NOMO-1 treated with dmso at 0.1 percent for 144 hours (cell line): ENCODE measurements at regions not wholly inside any gene's neighbourhood (a gene's known extent, or its start where the extent isn't known, plus 50 kb on each side); places are given as distances from the start of the nearest gene placed in this dataset.

Source experiments
- DNase-seq: peaks from one replicate; lab custom pipeline; 2025; ENCODE audit not compliant: unreplicated experiment; lab: John Stamatoyannopoulos, UW

- DNase-seq, result no peak
These were observed 620.9 kb upstream of the CDH8 start for GRCh38 chr16:62657116-62657515.

GRCh38 chr16:62652441-62653120 lies 616.3 kb upstream of the CDH8 start:
- no peak for DNase-seq

GRCh38 chr16:62648256-62648655 lies 612.0 kb upstream of the CDH8 start:
- DNase-seq, result no peak

GRCh38 chr16:62644030-62644812 lies 608.0 kb upstream of the CDH8 start:
- DNase-seq, result no peak

GRCh38 chr16:62642677-62643076 lies 606.4 kb upstream of the CDH8 start:
- DNase-seq, result no peak

- DNase-seq, result no peak
These were observed 603.7 kb upstream of the CDH8 start for GRCh38 chr16:62639890-62640289.

GRCh38 chr16:62638964-62639870 lies 603.0 kb upstream of the CDH8 start:
- no peak for DNase-seq

GRCh38 chr16:62638324-62638911 lies 602.2 kb upstream of the CDH8 start:
- no peak for DNase-seq

- no peak for DNase-seq
These were observed 589.1 kb upstream of the CDH8 start for GRCh38 chr16:62625326-62625725.

- no peak for DNase-seq
These were observed 584.0 kb upstream of the CDH8 start for GRCh38 chr16:62620275-62620674.

GRCh38 chr16:62615526-62615925 lies 579.3 kb upstream of the CDH8 start:
- DNase-seq, result no peak

GRCh38 chr16:62610291-62610690 lies 574.1 kb upstream of the CDH8 start:
- DNase-seq, result no peak

- DNase-seq, result no peak
These were observed 566.6 kb upstream of the CDH8 start for GRCh38 chr16:62602790-62603189.

GRCh38 chr16:62597875-62598274 lies 561.6 kb upstream of the CDH8 start:
- DNase-seq, result no peak

- no peak for DNase-seq
These were observed 560.3 kb upstream of the CDH8 start for GRCh38 chr16:62596584-62596983.

- DNase-seq, result no peak
These were observed 559.9 kb upstream of the CDH8 start for GRCh38 chr16:62596125-62596524.

GRCh38 chr16:62586128-62586862 lies 550.1 kb upstream of the CDH8 start:
- DNase-seq, result no peak

GRCh38 chr16:62585041-62585545 lies 548.9 kb upstream of the CDH8 start:
- no peak for DNase-seq

GRCh38 chr16:62583414-62583813 lies 547.2 kb upstream of the CDH8 start:
- DNase-seq, result no peak

- DNase-seq, result no peak
These were observed 537.2 kb upstream of the CDH8 start for GRCh38 chr16:62573466-62573865.
